GM18907 (cell line): ENCODE measurements at regions not wholly inside any gene's neighbourhood (a gene's known extent, or its start where the extent isn't known, plus 50 kb on each side); places are given as distances from the start of the nearest gene placed in this dataset.
"Not testable (repeated sequence)": the region's sequence is repeated elsewhere in the genome, so short reads cannot be mapped to it uniquely, and the experiment has no call there.

Experiments
- ATAC-seq: cut with Tn5 transposase; IDR thresholded peaks from one replicate; pipeline ENCODE4 v1.9.1; 2021; ENCODE audit warnings: mild to moderate bottlenecking, moderate library complexity; ENCODE audit not compliant: unreplicated experiment

DNA sequence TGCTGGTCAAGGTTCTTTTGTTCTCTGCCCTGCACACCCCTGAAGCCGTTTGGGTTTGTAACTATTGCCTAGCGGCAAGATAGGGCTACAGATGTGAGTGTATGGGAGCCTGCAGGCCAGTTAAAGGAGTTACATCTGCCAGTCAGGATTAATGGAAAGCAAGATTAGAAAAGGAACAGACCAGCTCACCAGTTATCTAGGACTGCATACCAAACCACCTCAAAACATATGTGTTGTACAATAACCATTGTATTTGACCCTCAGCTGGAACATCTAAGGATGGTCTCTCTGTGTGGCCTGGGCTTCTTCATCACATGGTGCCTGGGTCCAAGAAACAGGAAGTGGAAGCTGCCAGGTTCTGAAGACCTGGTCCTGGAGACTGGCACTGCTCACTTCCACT is 52.5 kb upstream of the FBXO28 start:
- ATAC-seq: no peak

DNA sequence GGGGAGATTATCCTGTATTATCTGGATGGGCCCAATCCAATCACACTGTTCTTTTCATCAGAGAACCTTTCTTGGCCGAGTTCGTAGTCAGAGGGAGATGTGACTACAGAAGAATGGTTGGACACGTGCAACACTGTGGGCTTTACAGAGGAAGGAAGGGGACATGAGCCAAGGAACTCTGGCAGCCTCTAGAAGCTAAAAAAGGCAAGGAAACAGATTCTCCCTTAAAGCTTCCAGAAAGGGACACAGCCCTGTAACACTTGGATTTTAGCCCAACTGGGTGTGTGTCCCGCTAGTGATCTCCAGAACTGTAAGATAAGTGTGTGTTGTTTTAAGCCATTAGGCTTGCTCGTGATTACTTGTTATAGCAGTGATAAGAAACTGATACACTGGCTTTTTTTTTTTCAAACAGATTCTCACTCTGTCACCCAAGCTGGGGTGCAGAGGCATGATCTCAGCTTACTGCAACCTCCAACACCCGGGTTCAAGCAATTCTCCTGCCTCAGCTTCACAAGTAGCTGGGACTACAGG is 53.9 kb upstream of the FBXO28 start:
- no peak for ATAC-seq

GRCh38 chr1:224058303-224058702 is 55.6 kb upstream of the FBXO28 start:
- no peak for ATAC-seq

DNA sequence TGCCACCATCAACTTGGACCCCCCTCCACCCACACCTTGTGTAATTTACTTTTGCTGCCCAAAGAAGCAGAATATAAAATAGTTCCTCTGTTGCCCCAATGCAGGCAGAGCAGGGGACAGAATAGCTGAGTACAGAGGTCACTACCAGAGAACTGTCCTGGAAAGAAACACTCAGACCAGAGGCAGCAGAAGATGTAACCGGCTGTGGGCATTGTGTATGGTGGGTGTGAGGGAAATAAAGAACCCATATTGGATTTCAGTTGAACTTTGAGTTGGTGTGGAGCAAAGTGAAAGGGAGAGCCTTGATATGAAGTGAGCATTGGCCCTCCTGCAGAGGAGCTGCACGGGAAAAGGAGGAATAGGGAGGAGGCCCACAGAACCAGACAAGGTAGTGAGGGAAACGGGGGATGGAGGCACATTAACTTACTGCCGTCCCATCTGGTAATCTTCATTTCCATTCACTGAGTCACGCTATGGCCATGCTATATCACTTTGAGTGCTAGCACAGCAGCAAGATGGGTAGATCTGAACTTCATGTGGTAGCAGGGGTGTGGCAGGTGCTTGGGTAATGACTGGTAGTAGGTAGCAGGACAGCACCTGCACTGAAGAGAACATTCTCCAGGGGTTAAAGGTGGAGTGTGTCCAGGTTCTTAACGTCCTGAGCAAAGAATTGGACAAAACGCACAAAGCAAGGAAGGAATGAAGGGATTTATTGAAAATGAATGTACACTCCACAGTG is 56.3 kb upstream of the FBXO28 start:
- ATAC-seq: no peak

GRCh38 chr1:224054611-224055010 is 59.3 kb upstream of the FBXO28 start:
- ATAC-seq: no peak

- no peak for ATAC-seq
Observed at GRCh38 chr1:224054012-224054411, 59.9 kb upstream of the FBXO28 start.

- no peak for ATAC-seq
Observed at GRCh38 chr1:224053456-224053855, 60.5 kb upstream of the FBXO28 start.

- ATAC-seq: no peak
Observed at GRCh38 chr1:224052772-224053171, 61.1 kb upstream of the FBXO28 start.

GRCh38 chr1:224051782-224052181 is 62.1 kb upstream of the FBXO28 start:
- not testable (repeated sequence) for ATAC-seq

GRCh38 chr1:224051086-224051406 is 62.9 kb upstream of the FBXO28 start:
- no peak for ATAC-seq

- ATAC-seq: no peak
Observed at GRCh38 chr1:224047538-224047937, 66.4 kb upstream of the FBXO28 start.

DNA sequence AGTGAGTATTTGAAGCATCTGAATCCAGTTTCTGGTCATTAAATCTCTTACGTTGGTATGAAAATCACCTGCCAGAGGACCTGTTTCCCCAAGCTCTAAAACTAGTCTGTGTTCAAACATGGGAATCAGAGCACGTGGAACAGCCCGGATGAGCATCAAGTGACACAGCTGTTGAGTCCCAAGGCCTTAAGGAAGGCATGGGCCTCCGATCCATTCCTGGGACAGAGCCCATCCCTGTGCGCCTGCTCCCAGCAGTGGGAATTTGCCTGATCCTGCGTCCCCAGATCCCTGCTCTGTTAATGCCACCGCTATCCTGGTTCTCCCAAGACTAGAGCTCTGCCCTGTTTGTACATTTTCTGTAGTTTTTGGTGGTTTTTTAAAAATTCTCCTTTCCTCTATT is 68.4 kb upstream of the FBXO28 start:
- no peak for ATAC-seq

GRCh38 chr1:224044420-224044819 is 69.5 kb upstream of the FBXO28 start:
- ATAC-seq: no peak

- no peak for ATAC-seq
Observed at GRCh38 chr1:224042557-224043118, 71.3 kb upstream of the FBXO28 start.

GRCh38 chr1:224041032-224041431 is 72.9 kb upstream of the FBXO28 start:
- no peak for ATAC-seq

DNA sequence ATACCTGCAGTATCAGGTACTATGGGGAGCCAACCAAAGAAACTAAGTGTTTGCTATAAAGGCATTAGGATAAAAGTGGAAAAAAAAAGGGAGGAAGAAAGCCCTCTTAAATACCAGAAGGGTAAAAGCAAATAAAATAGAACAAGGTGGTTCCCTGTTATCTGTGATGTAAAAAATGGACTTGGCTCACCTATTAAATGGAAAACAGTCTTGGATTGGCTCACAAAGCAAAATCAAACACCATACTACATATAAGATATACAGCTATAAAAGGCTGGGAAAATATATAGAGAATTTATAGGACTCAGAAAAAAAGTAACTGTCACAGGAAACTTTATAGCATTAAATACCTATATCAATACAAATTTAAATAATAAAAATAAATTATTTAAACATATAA is 73.5 kb upstream of the FBXO28 start:
- not testable (repeated sequence) for ATAC-seq

DNA sequence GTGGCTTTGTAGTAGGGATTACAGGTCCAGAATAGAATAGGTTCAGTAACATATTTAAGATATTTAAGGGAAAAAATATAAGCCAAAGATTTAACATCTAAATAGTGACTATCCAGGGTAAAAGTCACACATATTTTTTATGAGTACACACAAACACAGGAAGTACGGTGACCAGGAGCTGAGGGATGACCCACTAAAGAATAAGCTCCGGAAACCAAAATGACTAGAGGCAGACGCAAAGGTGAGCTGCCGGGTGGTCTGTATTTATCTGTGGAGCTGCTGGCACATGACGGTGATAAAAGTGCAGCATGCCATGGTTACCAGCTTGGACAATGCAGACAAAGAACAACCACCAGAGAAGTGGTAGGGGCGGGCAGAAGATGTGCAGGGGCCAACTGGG is 73.9 kb upstream of the FBXO28 start:
- not testable (repeated sequence) for ATAC-seq

DNA sequence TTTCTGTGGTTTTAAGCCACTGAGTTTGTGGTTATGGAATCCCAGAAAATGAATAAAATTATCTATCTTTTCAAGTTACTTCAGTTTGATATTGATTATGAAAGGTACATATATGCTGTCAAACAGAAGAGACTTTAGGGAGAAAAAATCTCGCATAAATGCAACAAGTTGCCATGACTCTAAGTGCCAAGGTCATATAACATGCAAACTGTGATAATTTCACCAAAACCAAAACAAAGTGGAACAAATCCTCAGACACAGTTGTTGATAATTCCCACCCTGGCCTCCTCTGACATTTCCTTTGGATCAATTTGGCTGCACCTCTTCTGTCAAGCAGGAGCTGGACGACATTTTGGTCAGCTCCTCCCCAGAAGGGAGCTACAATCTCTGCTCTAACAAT is 75.1 kb upstream of the FBXO28 start:
- not testable (repeated sequence) for ATAC-seq

DNA sequence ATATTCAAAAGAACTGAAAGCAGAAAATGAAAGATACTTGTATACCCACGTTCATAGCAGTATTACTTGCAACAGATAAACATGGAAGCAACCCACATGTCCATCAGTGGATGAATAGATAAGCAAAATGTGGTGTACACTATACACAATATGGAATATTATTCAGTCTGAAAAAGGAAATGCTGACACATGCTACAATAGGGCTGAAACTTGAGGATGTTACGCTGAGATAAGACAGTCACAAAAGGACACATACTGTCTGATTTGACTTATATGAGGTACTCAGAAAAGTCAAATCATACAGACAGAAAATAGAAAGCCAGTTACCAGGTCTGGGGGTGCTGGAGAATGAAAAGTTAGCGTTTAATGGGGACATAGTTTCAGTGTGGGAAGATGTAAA is 76.5 kb upstream of the FBXO28 start:
- not testable (repeated sequence) for ATAC-seq

DNA sequence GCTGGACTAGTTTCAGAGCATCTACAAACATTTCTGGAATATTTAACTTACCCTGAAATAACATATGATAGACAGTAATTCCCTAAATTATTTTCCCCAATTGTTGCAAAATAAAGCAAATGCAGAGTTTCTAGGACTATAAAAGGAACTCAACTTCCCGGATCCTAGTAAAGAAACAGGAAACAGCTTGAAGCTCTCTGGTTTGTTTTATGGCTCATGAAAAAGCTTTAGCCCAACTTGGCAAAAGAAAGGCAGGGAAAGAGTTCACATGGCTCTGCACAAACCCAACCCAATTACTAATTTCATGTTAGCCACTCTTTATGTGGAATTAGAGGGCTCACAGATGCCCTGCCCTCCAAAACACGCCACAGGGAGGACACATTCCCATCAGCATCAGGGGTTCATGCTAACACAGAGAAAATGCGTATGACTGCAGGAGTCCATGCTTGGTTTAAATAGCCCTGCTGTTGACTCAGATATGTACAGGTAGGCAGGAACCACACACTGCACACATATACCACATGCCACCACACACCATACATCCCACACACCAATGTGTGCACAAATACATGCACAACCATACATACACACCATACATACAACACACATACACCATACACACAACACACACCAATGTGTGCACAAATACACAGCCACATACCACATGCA is 81.2 kb upstream of the FBXO28 start:
- ATAC-seq: not testable (repeated sequence)

DNA sequence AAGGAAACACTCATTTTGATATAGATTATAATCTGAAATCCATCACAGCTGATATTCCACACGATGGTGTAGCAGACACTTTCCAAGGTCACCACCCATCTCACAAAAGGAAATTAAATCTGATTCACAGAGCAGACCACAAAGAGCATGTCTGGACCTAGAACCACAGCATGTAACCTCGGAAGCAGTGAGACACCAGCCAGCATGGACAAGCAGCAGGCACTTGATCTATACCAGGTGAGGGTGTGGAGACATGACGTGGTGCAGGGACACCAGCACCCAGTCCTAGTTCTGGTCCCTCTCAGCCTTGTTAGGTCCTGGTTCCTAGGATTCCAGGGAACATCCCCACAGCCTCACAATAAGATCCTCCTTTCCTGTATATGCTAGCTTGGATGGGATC is 81.9 kb upstream of the FBXO28 start:
- ATAC-seq: not testable (repeated sequence)

DNA sequence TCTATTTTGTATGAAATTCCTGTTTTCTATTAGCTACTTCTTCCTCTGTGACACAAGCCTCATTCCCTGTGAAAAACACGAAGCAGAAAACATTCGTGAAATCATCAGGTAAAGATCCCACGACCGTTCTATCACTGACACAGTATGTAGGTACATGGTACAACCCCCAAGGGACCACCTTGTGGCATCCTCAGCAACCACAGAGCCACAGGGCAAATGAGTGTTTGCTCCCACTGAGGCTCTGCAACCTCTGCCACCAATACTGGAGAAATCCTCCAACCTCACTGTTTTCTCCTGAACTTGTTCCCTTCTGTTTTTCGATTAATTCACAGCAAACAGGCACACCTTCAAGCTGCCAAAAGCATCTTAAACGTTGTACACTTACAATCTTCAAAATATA is 83.7 kb upstream of the FBXO28 start:
- ATAC-seq: not testable (repeated sequence)
